ENCODE measurements at regions not wholly inside any gene's neighbourhood (a gene's known extent, or its start where the extent isn't known, plus 50 kb on each side); places are given as distances from the start of the nearest gene placed in this dataset.

DNA sequence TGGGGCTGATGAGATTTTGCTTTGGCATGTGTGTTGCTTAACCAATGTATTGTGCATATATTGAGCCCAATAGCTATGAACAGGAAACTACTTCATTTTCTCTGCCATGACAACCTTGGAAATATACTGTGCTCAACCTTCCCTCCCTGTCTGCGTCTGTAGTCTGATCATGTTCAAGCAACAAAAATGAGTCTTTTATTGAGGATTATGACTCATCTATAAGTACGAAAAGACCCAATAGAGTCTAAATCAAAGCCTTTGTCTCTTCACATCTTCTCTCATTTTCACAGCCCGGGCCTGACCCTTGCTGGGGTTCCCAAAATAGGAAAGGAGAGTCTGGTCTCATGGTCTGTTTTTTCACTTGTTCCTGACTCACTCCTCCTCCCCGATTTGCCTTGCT, 158.2 kb downstream of the CAND1 start:
- DNase-seq (ENCODE audit: low spot score), result no peak

DNA sequence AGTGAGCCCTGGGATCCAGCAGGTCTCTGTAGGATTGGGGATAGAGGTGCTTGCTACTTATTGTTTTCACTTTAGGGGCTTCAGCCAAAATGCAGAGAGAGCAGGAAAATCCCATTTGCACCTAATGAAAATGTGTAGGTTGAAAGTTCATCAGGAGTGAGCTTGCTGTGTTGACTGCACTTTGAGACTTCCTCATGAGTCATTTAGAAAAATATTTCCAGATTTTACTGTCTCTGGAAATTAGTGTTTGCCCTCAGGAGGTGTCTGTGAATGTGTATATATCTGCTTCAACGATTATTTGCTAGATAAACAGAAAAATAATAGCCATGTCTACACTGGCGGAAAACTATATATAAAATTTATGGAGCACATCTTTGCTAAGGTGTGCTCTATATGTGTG, 159.3 kb downstream of the CAND1 start:
- peak; percentile 52 for DNase-seq (ENCODE audit: low spot score)

DNA sequence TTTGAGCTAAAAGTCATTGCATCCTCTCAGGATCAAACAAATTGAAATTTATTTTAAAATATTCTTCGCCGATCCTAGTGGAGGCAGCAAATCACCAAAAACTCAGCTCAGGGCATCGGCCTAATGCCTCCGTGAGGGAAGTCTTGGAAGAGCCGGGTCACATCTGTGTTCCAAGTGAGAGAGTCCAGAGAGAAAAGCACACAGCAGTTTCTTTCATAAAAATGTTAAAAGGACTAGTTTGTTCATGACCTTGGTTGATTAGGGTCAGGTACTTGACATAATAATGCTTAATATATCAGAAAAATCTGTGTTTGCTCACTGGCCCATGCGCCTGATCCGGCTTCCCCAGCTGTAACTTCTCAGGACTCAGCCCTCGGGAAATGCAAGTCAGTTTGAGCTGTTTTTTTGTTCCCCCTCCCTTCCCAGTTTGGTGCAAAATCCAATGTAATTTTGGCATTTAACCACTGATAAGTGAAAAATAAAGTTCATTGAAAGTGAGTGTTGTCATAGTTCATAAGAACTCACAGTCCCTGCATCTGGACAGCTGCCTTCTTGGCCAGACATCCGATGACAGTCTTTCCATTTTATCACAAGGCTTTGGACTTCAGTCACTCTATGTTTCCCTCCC, 161.7 kb downstream of the CAND1 start:
- no peak for DNase-seq (ENCODE audit: low spot score)

DNA sequence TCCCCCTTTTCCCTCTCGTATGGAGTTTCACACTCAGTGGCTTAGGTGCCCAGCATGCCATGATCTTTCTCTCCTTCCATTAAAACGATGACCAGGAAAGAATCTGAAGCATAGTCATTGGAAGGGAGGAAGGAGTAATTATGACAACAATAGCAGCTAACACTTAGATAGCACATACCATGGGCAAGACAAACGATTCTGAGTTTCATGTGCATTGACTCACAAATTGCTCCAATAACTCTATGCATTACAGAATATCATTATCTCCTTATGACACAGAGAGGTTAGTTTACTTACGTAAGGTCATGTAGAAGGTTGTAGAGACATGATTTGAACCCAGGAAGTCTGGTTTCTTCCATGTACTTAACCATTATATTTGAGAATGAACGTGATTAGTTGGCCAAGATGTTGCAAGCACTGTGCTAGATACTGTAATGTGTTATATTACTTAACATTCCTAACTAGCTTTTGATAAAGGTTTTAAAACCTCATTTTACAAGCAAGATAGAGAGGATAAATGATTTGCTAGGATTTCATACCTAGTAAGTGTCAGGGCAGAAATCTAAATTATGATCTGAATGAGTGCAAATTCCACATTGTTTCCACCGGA, 162.4 kb downstream of the CAND1 start:
- no peak for DNase-seq (ENCODE audit: low spot score)

DNA sequence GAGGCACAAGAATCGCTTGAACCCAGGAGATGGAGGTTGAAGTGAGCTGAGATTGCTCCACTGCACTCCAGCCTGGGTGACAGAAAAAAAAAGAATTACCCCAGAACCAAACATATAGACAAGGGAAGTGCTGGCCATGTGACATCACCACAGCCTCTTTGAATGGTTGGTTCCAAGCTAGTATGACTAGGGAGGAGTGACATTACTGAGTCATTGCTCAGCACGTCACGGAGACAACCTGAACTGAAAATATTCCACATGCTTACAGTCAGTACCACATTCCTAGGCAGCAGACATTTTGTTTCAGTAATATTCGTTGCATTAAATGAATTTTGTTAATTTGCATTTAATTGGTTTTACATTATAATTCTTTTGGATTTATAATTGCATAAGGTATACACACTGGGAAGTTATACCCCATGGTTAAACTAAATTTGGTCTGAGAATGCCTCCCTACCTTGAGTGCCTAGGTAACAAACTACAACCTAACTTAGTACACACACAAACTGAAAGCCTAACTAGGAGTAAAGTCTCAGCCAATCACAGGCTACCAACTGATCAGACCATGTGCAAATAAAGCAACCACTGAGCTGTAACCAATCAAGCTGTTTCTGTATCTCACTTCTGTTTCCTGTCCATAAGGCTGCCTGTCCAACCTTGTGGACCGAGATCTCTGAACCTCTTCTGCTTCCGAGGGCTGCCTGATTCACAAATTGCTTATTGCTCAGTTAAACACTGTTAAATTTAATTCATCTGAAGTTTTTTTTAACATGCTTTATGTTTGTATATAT, 164.4 kb downstream of the CAND1 start:
- no peak for DNase-seq (ENCODE audit: low spot score)

DNA sequence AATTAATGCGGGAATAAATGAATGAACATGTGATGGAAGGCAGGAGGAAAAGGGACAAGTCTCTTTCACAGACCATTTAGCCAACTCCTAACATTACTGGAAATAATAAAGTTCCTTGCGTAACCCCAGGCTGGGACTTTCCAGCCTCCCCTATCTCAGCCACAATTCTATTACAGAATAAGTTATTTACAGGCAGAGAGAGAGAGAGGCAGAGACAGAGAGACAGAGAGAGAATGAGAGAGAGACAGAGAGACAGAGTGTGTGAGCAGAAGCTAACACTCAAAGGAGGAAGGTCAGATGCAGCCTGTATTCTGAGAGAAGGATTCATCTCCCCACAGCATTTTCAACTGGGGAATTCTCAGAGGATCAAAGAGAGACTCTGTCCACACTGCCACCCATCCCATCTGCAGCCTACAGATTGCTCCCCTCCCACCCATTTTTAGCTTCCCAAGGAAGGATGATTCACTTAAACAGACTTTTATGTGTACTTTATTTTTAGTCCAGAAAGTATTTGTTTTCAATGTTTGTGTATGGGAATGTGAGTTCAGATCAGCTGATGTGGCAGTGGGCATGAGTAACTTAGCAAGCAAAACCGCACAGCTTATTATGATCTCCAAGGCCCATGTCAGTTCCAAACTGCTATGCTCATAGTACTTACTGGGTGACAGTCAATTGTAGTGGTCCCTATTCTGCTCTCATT, 165.7 kb downstream of the CAND1 start:
- DNase-seq (ENCODE audit: low spot score), result no peak

DNA sequence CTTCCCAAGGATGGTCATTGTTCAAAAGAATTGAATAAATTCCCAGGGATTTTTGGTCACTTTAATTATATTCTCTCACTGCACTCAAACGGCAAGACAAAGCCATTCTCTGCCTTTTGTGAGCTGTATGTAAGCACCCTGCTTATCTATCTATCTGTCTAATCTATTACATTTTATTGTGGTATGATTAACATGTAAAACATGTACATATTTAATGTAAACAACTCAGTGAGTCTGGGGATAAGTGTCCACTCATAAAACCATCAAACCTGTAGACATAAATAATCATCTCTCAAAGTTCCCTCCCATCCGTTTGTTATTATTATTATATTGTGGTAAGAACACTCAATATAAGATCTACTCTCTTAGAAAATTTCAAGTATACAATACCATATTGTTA, 167.1 kb downstream of the CAND1 start:
- DNase-seq (ENCODE audit: low spot score), result no peak

DNA sequence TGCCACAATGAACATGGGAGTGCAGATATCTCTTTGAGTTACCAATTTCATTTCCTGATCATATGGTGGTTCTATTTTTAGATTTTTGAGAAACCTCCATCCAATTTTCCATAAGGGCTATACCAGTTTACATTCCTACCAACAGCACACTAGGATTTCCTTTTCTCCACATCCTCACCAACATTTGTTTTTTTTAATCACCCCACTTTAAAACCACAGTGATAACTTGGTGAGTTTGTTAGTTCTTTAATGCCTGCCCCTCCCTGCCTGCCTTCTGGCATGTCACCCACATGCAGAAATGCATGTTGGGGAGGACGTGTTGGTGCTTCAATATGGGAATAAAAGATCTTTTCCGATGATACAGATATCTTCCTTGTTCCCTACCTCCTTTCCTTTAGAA, 167.9 kb downstream of the CAND1 start:
- DNase-seq (ENCODE audit: low spot score), result no peak

DNA sequence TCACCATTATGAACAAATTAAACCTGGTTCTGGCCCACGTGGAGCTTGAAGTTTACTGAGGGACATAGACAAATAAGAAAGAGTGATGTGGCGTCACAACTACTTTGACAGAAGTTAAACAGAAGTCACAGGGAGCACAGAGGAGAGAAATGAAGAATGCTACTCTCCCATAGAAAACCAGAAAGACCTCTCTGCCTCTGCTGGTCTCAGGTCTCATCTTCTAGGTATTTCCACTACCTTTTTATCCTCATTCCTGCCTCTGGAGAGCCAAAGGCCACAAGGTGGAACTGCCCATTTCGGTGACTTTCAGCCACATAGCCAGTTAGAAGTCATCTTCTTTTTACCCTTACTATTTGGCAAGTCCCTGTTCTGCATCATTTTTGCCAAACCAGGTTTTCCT, 170.5 kb downstream of the CAND1 start:
- no peak for DNase-seq (ENCODE audit: low spot score)

DNA sequence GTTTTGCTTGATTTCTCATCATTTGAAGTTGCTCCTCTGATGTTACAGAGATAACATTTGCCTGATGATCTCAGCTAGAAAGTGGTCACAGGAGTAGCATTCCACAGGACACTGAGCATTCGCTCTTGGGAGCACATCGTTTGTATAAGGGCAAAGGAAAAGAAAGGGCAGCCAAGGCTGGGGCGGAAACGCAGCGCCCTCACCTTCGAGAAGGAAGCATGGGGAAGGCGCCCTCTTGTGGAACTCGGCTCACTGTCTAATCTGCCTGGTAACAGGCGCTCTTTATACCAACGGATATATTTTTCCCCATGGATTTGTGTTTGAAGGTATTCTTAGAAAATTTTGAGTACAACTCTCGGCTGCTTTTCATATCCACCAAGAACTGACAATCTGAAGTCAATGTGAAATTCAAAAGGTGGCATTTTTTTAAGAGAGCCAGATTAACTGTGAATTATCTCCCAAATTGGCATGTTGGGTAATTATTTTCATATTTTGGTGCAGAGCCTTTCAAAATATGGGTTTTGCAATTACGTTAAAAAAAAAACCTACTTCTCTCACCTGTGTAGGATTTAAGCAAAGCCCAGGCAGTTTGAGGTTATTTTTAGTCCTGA, 172.7 kb downstream of the CAND1 start:
- DNase-seq (ENCODE audit: low spot score), result peak; percentile 83

DNA sequence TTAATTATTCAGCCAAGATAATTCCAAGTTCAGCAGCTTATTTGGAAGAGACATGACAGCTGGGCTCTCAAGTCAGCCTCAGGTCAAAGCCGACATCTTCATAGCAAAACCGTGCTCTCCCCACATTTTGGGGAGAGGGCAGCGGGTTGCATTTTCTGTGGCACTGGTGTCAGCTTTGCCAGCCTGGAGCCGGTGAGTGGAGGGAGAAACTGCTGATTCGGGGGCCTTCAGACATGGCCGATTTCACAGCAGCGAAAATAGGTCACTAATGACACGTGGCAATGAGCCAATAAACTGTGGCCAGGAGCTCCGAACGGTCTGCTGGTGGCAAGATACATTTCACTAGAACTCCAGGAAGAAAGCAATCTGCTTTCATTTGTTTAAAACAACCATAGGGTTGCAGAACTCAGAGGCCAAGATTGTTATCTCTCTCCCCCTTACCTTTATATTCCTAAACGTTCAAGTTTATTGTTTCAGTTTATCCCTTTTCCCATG, 173.2 kb downstream of the CAND1 start:
- no peak for DNase-seq (ENCODE audit: low spot score)

DNA sequence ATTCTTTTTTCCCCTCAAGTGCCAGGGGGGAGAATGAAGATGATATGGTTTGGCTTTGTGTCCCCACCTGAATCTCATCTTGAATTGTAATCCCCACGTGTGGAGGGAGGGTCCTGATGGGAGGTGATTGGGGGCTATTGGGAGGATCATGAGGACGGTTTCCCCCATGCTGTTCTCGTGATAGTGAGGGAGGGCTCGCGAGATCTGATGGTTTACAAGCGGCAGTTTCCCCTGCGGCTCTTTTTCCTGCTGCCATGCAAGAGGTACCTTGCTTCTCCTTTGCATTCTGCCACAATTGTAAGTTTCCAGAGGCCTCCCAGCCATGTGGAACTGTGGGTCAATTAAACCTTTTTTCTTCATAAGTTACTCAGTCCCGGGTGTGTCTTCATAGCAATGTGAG, 173.7 kb downstream of the CAND1 start:
- DNase-seq (ENCODE audit: low spot score), result no peak

DNA sequence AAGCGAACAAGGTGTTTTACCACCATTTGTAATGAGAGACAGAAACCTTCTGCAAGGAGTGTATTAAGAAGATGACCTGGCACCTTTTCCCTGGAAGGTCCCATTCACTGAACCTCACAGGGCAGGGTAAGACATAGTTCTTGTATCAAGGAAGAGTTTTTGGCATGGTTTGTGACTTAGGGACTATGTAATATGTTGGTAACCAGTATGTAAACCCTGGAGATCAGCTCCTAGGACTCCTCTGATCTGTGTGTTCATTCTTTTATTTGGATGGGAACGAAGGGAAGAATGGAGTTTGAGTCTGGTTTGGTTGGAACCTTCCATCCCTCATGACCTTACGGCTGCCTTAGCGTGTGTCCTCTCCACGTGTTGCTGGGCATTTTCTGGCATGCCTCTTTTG, 175.4 kb downstream of the CAND1 start:
- DNase-seq (ENCODE audit: low spot score), result no peak

DNA sequence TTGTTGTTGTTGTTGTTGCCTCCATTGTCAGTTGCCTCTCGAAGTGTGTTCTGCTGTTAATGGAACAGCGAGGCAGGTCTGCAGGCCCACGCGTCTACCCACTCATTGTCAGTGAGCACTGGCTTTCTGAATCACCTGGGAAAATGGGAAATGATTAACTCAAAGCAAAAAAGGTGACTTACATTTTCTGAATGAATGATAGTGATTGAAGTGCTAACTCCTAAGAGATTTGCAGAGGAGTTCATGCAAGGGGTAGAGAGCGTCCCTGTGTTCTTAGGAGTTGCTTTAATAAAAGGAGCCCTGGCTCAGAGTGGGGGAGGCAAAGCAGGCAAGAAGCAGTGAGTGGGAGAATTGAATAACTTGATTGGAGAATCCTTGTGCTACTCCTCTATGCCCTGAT, 177.6 kb downstream of the CAND1 start:
- no peak for DNase-seq (ENCODE audit: low spot score)

DNA sequence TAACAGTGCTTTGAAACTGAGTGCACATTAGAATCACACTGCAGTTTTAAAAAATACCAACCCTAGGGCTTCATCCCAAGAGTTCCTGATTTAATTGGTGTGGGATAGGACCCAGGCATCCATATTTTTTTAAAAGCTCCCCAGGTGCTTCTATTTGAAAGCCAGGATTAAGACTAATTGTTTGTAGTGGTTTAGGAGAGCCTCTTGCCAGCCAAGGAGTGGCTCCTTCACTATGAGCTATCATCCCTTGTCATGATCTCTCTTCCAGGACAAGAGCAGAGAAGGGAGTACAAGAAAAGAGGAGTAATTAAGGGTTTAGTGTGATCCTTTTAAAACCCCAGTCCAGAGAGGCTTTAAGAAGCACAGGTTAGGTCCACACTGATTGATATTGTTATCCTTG, 178.0 kb downstream of the CAND1 start:
- no peak for DNase-seq (ENCODE audit: low spot score)

DNA sequence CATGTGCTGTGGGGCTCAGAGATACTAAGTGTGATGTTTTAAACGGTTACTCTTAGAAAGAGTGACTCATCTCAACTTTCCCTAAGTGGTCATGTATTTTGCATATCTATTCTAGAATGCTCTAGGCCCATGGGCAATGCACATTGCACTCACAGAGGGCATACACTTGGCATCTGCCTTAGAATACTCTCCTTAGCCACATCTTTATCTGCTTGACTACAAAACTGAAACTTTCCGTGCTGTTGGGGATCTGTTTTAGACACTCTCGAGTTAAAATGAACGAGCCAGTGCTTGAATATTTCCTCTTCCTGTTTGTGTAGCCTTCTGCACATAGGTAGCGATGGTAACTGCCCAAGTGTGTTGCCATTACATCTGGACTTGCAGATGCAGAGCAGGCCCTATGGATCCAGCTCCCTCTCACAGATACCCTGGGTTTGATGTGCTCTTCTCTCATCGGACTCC, 180.5 kb downstream of the CAND1 start:
- no peak for DNase-seq (ENCODE audit: low spot score)

DNA sequence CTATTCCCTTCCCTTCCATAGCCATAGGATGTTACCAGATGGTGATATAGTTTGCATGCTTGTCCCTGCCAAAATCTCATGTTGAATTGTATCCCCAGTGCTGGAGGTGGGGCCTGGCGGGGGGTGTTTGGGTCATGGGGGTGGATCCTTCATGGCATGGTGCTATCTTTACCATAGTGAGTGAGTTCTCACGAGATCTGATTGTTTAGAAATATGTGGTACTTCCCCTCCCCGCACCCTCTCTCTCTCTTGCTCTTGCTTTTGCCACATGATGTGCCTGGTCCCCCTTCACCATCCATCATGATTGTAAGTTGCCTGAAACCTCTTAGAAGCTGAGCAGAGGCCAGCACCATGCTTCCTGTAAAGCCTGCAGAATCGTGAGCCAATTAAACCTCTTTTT, 181.3 kb downstream of the CAND1 start:
- DNase-seq (ENCODE audit: low spot score), result no peak

DNA sequence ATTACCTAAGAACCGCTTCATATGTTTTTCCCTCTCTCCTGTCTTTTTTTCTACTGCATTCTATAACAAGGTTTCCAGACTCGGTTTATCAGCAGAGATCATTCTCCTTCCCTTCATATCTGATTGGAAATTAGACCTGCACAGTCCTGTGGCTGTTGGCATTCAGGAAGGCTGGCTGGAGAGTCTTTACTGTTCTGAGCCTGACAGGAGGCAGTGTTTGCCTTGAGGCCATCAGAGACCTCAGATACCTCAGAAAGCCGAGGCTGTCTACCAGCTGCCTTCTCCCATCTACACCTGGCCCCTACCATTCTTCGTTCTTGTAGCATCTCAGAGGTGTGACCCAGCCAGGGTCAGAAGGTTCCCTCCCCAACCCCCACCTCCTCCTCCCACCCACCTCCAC, 182.0 kb downstream of the CAND1 start:
- DNase-seq (ENCODE audit: low spot score), result no peak

DNA sequence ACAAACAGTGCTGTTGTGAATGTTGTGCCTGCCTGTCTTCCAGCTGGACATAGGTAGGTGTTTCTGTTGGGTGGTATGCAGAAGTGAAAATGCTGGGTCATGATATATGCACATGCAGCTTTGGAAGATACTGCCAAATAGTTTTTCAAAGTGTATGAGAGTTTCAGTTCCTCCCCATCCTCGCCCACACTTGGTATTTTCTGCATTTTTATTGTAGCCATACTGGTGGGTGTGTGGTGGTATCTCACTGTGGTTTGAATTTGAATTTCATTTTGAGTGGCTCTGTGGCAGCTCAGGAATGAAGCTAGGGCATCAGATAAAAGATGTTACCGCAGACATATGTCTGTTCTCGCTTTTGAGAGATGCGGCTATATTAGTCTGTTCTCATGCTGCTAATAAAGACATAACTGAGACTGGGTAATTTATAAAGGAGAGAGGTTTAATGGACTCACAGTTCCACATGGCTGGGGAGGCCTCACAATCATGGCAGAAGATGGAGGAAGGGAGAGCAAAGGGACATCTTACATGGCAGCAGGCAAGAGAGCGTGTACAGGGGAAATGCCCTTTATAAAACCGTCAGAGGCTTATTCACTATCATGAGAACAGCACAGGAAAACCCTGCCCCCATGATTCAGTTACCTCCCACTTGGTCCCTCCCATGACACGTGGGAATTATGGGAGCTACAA, 183.1 kb downstream of the CAND1 start:
- no peak for DNase-seq (ENCODE audit: low spot score)

DNA sequence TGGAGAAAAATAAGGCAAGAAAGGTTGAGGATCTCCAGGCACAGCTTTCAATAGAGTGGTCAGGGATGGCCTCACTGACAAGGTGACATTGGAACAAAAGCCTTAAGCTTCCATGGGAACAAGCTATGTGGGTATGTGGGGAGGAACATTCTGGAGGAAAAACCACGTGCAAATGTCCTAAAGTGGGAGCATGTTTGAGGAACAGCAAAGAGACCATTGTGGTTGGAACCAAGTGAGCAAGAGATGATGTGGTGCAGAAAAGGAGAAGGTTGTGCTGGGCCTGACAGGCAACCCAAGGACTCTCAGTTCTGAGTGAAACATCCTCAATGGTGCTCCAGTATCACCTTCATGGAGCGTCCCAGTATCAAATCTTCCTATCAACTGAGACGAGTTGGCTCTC, 184.0 kb downstream of the CAND1 start:
- no peak for DNase-seq (ENCODE audit: low spot score)

DNA sequence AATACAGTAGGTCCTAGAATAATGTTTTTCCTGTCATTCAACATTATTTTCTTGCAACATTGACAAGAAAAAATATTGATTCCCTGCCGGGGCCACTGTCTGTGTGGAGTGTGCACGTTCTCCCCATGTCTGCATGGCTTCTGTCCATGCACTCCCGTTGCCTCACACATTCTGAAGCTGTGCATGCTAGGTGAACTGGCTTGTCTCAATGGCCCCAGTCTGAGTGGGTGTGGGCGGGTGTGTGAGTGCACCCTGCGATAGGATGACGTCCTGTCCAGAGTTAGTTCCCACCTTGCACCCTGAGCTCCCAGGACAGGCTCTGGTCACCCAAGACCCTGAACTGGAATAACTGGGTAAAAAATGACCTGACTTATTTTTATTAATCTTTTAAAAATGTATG, 186.1 kb downstream of the CAND1 start:
- no peak for DNase-seq (ENCODE audit: low spot score)

Measured in LoVo (cell line).